ENCODE measurements at regions not wholly inside any gene's neighbourhood (a gene's known extent, or its start where the extent isn't known, plus 50 kb on each side); places are given as distances from the start of the nearest gene placed in this dataset.

DNA sequence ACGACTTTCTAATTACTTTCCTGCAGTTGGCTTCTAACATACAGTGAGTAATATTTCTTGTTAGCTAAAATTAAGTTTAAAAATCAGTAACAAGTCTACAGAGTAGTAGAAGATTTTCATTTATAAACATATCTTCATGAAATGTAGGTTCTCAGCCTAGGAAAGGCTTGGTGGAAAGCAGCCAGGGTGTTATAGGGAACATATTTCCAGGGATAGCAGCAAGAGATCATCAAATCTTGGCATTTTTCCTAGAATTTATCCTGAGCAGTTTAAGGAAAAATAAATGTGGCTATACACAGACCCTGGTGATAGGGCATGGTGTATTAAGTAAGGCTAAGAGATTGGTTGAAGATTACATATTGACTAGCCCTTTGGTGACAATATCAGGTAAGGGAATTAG lies 203.5 kb upstream of the NEGR1 start:
- intact Hi-C loops (cut with micrococcal nuclease; ENCODE audit: unreplicated experiment) = no loop called here
- SMC1A ChIA-PET (ENCODE audit: uncharacterized antibody, unreplicated experiment) = no interaction called here
- FAIRE-seq (no peak), DNase-seq (ENCODE audit: low read depth, low spot score) (no peak), ATAC-seq (no peak)
- Histone ChIP-seq H3K9me3 (replicated peaks; ENCODE audit: control insufficient read depth, insufficient read depth, low read length) (no peaks in the 10 kb centered on the region), H3K4me2 (ENCODE audit: control insufficient read depth, insufficient read depth) (no peak overlapping the region), H3K27me3 (replicated peaks in 1 of 2; ENCODE audit: control insufficient read depth in 2 of 2, insufficient read depth in 2 of 2, low read length in 1 of 2) (no peaks in the 10 kb centered on the region), H3K4me1 (ENCODE audit: control insufficient read depth, insufficient read depth, low read length) (no peaks in the 10 kb centered on the region), H4K20me1 (ENCODE audit: control insufficient read depth, insufficient read depth) (no peaks in the 10 kb centered on the region), H3K36me3 (ENCODE audit: control insufficient read depth in 2 of 2, insufficient read depth in 2 of 2, low read length in 1 of 2) (no peaks in the 10 kb centered on the region), H2AFZ (ENCODE audit: control insufficient read depth, low read depth, low read length) (no peak overlapping the region), H3K79me2 (ENCODE audit: control insufficient read depth, insufficient read depth, low read length) (no peaks in the 10 kb centered on the region), H3K27ac (ENCODE audit: control insufficient read depth, insufficient read depth) (no peak overlapping the region), H3K4me3 (no peak overlapping the region), H3K9ac (ENCODE audit: control insufficient read depth, insufficient read depth, low read length) (no peak overlapping the region)
- RAD21 ChIA-PET (ENCODE audit: unreplicated experiment) = no interaction called here
- WGBS (ENCODE audit: insufficient coverage, insufficient replicate concordance, low lambda C conversion rate, missing lambda C conversion rate) = 0% methylated on average over 1 of the region's 1 CpG
- no TSS peak for BruUV-seq (replicated peaks)
- POLR2A ChIA-PET = no interaction called here
- in situ Hi-C loops (cut with MboI) = no loop called here
- CTCF ChIA-PET = no interaction called here
- TF ChIP-seq KAT2A (conservative IDR thresholded peaks at IDR 0.05; ENCODE audit: control insufficient read depth, low read depth, low read length) (no peak), RCOR1 (conservative IDR thresholded peaks at IDR 0.05; ENCODE audit: low read depth, low read length) (no peak)

DNA sequence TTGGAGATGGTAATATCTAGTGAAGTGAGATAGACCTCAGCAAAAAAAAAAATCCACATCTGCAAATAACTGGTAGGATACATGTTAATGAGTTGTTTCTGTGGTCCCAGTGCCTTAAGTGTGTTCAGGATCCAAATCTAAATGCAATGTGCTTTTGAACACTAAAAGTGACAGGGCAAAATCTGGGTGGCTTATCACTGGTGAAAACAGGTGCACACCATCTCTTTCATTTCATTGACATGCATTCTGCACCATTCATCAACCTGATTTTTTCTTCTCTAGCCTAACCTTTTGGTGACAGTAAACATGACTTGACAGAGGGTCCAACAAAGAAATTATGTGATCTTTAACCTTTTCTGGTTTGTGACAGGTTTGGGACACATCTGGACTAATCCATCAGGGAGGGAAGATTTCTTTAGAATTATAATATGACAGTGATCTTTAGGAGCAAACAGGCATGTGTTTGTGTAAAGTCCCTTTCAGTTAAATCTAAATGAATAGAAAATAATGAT lies 201.6 kb upstream of the NEGR1 start:
- H4K20me1 ChIP-seq (ENCODE audit: control insufficient read depth, insufficient read depth) = no peaks in the 10 kb centered on the region
- SMC1A ChIA-PET (ENCODE audit: uncharacterized antibody, unreplicated experiment) = no interaction called here
- no TSS peak for BruUV-seq (replicated peaks)
- TF ChIP-seq POLR2AphosphoS2 (IDR thresholded peaks at IDR 0.05; ENCODE audit: low read depth, low read length) (no peak), SMAD5 (IDR thresholded peaks at IDR 0.05; ENCODE audit: low read depth) (no peak), MTA2 (IDR thresholded peaks at IDR 0.05; ENCODE audit: low read depth) (no peak), NFIC (IDR thresholded peaks at IDR 0.05; ENCODE audit: low read depth, low read length) (no peak), HCFC1 (IDR thresholded peaks at IDR 0.05; ENCODE audit: low read length) (no peak), ZSCAN29 (IDR thresholded peaks at IDR 0.05) (no peak)
- TF ChIP-seq, protein P1, sequence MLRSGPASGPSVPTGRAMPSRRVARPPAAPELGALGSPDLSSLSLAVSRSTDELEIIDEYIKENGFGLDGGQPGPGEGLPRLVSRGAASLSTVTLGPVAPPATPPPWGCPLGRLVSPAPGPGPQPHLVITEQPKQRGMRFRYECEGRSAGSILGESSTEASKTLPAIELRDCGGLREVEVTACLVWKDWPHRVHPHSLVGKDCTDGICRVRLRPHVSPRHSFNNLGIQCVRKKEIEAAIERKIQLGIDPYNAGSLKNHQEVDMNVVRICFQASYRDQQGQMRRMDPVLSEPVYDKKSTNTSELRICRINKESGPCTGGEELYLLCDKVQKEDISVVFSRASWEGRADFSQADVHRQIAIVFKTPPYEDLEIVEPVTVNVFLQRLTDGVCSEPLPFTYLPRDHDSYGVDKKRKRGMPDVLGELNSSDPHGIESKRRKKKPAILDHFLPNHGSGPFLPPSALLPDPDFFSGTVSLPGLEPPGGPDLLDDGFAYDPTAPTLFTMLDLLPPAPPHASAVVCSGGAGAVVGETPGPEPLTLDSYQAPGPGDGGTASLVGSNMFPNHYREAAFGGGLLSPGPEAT (IDR thresholded peaks at IDR 0.05; ENCODE audit: low read depth) = no peak
- TF ChIP-seq, protein P2, sequence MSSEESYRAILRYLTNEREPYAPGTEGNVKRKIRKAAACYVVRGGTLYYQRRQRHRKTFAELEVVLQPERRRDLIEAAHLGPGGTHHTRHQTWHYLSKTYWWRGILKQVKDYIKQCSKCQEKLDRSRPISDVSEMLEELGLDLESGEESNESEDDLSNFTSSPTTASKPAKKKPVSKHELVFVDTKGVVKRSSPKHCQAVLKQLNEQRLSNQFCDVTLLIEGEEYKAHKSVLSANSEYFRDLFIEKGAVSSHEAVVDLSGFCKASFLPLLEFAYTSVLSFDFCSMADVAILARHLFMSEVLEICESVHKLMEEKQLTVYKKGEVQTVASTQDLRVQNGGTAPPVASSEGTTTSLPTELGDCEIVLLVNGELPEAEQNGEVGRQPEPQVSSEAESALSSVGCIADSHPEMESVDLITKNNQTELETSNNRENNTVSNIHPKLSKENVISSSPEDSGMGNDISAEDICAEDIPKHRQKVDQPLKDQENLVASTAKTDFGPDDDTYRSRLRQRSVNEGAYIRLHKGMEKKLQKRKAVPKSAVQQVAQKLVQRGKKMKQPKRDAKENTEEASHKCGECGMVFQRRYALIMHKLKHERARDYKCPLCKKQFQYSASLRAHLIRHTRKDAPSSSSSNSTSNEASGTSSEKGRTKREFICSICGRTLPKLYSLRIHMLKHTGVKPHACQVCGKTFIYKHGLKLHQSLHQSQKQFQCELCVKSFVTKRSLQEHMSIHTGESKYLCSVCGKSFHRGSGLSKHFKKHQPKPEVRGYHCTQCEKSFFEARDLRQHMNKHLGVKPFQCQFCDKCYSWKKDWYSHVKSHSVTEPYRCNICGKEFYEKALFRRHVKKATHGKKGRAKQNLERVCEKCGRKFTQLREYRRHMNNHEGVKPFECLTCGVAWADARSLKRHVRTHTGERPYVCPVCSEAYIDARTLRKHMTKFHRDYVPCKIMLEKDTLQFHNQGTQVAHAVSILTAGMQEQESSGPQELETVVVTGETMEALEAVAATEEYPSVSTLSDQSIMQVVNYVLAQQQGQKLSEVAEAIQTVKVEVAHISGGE (CRISPR knock-in tag; IDR thresholded peaks at IDR 0.05) = no peak
- TF ChIP-seq, protein P3, sequence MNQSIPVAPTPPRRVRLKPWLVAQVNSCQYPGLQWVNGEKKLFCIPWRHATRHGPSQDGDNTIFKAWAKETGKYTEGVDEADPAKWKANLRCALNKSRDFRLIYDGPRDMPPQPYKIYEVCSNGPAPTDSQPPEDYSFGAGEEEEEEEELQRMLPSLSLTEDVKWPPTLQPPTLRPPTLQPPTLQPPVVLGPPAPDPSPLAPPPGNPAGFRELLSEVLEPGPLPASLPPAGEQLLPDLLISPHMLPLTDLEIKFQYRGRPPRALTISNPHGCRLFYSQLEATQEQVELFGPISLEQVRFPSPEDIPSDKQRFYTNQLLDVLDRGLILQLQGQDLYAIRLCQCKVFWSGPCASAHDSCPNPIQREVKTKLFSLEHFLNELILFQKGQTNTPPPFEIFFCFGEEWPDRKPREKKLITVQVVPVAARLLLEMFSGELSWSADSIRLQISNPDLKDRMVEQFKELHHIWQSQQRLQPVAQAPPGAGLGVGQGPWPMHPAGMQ (IDR thresholded peaks at IDR 0.05; ENCODE audit: borderline replicate concordance) = no peak
- TF ChIP-seq, protein P4, sequence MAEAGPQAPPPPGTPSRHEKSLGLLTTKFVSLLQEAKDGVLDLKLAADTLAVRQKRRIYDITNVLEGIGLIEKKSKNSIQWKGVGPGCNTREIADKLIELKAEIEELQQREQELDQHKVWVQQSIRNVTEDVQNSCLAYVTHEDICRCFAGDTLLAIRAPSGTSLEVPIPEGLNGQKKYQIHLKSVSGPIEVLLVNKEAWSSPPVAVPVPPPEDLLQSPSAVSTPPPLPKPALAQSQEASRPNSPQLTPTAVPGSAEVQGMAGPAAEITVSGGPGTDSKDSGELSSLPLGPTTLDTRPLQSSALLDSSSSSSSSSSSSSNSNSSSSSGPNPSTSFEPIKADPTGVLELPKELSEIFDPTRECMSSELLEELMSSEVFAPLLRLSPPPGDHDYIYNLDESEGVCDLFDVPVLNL (IDR thresholded peaks at IDR 0.05; ENCODE audit: low read depth, low read length) = no peak

More for the DNA sequence above, 201.6 kb upstream of the NEGR1 start:
- in situ Hi-C loops (cut with MboI) = no loop called here
- POLR2A ChIA-PET = no interaction called here
- Histone ChIP-seq H3K27me3 (replicated peaks in 1 of 2; ENCODE audit: control insufficient read depth in 2 of 2, insufficient read depth in 2 of 2, low read length in 1 of 2) (no peaks in the 10 kb centered on the region), H3K4me1 (ENCODE audit: control insufficient read depth, insufficient read depth, low read length) (no peaks in the 10 kb centered on the region), H3K9ac (ENCODE audit: control insufficient read depth, insufficient read depth, low read length) (no peak overlapping the region), H3K27ac (ENCODE audit: control insufficient read depth, insufficient read depth) (no peak overlapping the region), H3K4me2 (ENCODE audit: control insufficient read depth, insufficient read depth) (no peak overlapping the region), H2AFZ (ENCODE audit: control insufficient read depth, low read depth, low read length) (no peak overlapping the region), H3K79me2 (ENCODE audit: control insufficient read depth, insufficient read depth, low read length) (no peaks in the 10 kb centered on the region), H3K9me3 (replicated peaks; ENCODE audit: control insufficient read depth, insufficient read depth, low read length) (no peaks in the 10 kb centered on the region), H3K36me3 (ENCODE audit: control insufficient read depth in 2 of 2, insufficient read depth in 2 of 2, low read length in 1 of 2) (no peaks in the 10 kb centered on the region), H3K4me3 (no peak overlapping the region)
- FAIRE-seq = no peak
- CTCF ChIA-PET = no interaction called here
- RAD21 ChIA-PET (ENCODE audit: unreplicated experiment) = no interaction called here
- no peak for ATAC-seq
- no peak for DNase-seq (ENCODE audit: low read depth, low spot score)
- intact Hi-C loops (cut with micrococcal nuclease; ENCODE audit: unreplicated experiment) = no loop called here
